Right renal pelvis (tissue), 4 donors: ENCODE measurements at regions not wholly inside any gene's neighbourhood (a gene's known extent, or its start where the extent isn't known, plus 50 kb on each side); places are given as distances from the start of the nearest gene placed in this dataset.

Experiments
- DNase-seq, 4 donors: peaks; one replicate each; pipeline ENCODE4 v3.0.0-alpha.2; 2013; ENCODE audit warnings: low read depth in 4 of 4, low spot score in 3 of 4, missing footprints in 1 of 4

- DNase-seq, result no peak
Measured at GRCh38 chr22:48192920-48193319, 1430.5 kb downstream of the TBC1D22A start.

- DNase-seq, result no peak
Measured at GRCh38 chr22:48192071-48192470, 1429.6 kb downstream of the TBC1D22A start.

DNA sequence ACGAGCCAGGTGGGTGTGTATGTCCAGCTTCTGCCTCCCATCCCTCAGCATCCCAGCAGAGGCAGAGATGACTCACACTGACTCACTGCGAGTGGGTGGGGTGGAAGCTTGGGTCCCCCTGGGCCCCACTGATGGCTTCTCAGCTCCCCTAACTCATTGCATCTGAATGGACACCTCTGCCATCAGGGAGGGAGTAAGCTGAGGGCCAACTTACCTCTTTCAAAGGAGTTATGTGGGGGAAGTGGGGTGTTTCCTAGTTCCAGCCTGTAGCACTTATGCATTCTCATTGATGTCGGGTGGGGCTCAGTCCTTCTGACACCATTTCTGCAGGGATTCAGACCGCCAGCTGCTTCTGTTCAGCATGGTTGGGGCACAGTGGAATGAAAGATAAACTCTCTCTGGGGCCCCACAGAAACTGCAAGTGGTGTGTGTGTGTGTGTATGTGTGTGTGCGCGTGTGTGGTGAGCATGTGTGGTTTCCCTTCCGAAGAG, 1425.8 kb downstream of the TBC1D22A start:
- DNase-seq, result no peak

DNA sequence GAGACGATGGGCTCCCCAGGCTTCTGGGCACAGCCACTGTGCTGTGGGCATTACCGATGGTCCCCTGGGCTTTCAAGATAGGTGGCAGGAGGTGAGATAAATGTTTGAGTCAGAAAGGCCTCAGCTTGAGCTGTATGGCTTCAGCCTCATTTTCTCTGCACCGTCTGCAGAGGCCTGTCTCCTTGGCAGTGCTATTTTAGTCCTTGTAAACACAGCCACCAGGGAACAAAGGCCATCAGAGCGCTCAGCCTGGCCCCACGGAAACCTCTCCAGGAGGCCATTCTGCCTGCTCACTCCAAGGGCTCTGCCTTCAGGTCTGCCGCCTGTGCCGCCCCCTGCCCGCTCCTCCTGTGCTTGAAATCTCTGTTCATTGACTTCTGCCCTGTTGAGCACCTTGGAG, 1424.9 kb downstream of the TBC1D22A start:
- DNase-seq, result no peak

DNA sequence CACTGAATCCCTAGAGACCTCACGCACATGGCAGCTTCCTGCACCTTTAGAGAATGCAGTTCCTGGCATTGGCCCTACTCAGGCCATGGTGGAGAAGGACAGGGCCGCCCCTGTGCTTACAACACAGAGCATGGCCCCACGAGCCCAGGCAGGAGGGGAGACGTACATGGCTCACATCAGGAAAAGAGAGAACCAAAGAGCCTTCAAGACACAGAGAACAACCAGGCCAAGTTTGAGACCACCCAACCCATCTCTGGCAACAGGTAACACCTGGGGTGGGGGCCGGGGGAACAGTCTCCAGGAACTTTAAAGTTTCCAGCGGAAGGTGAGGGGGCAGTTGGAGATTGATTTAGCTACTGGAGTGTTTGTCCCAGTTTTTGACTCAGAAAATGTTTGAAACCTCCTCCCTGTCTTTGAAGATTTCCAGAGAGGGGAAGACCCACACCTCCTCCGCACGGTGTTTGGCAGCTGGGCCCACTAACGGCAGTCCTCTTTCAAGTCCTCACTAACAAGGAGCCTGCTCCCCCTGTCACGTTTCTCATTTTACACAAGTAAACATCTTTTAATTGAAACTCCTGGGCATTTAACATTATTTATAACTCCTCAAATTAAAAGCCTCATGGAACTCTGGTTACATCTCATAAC, 1423.8 kb downstream of the TBC1D22A start:
- DNase-seq, result no peak

DNA sequence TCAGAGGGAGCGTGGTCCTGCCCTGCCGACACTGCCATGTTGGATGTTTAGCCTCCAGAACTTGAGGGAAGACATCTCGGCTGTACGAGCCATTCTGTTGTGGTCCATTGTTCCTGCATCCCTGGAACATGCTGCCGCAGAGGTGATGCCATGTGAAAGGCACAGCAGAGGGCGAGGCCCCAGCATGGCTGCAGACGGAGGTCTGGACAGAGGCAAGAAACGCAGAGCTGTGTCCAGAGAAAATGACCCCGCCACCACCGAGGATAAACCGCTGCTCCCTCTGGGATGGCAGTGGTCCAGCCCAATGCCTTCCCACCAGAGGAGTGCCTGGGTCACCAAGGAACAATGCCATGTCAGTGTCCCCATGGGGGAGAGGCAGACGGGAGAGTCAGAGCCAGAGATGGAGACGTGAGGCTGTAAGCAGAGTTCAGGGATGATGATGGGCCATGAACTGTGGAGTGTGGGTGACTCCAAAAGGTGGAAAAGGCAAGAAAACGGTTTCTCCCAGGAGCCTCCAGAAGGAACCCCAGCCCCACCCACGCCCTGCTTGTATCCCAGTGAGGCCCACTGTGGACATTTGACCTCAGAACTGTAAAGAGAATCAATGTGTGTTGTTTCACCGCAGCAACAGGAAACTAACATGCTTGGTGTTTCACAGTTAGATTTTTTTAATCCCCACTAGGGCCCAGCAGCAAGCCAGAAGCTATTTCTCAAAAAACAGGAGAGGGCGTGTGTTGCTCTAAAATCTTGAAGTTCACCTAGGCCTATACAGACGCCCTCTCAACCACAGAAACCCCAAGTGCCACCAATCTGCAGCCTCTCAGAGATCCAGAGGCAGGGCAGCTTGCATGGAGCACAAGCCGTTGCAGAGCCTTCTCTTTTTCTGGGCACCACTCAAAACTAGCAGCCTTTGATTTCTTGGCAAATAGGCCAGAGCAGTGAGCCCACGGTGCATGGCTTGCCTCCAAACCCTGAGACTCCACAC, 1422.9 kb downstream of the TBC1D22A start:
- no peak for DNase-seq

GRCh38 chr22:48182846-48183805, 1420.7 kb downstream of the TBC1D22A start:
- no peak for DNase-seq

DNA sequence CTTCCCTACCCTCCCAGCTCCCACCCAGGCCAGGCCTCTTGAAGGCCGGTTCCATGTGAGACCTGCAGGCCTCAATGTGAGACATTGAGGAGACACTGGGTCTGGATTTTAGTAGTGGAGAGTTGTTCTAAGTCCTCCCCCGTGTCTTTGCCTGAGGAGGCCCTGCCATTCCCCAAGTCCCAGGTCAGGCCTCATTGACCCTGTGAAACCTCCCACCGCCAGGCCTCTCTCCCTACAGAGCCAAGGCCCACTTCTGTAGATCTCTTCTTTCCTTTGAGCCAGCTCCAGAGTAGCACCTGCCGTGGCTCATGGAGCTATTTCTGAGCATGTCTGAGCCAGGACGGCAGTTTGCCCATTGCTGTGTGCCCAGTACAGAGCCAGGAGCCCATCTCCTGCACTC, 1419.6 kb downstream of the TBC1D22A start:
- DNase-seq, result no peak

- DNase-seq, result no peak
Measured at GRCh38 chr22:48181263-48181955, 1419.0 kb downstream of the TBC1D22A start.

DNA sequence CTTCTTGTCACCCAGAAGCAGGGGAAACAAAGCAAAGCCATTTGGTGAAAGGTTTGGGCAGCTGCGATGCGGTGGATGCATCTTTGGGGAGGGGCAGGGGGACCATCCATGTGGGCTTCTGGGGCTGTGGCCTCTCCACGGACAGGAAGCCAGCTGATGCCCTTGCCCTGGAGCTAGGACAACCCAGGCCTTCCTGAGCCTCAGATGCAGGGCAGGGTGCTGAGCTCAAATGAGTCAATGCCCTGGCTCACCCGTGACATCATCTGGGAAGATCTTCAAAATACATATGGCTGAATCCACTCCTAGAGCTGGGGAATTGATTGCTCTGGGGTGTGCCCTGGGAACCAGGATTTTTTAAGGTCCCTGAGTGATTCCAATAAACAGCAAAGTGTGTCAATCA, 1418.2 kb downstream of the TBC1D22A start:
- DNase-seq, result no peak

DNA sequence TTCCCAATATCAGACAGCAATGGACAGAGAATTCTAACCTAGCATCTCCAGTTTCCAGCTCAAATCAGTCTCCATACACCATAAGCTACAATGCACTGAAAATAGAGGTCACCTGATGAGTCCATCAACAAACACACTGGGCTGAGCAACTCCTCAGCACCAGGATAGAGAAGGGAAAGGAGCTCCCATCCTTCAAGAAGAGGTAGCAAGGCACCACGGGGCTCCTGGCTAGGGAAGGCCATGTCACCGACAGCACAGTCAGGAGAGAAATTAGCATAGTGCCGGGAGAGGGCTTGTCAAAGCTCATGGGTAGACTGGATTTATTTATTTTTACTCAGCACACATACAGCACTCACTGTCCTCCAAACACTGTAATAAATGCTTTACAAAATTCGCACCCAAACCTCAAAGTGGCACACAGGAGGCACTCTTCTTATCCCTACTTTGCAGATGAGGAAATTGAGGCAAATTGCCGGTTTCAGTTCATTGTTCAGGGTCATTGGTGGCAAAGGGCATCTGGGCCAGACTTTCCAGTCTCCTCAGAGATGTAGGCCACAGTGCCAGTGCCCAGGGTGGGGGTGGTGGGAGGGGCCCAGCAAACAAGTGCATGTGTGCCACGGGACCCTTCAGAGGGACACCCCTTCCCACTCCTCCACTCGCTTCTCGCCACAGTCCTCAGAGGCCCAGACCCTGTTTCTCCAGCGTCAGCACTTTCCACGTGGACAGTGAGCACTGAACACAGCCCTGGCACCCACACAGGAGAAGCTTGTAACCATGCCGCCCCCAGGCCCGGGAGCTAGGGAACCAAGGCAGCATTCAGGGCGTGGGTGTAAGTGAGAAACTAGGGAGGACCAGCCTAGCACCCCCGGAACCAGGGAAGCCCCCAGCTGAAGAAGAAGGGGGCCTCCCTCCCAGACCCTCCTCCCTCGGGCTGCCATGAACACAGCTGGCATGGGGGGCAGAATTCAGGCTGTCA, 1417.4 kb downstream of the TBC1D22A start:
- no peak for DNase-seq

DNA sequence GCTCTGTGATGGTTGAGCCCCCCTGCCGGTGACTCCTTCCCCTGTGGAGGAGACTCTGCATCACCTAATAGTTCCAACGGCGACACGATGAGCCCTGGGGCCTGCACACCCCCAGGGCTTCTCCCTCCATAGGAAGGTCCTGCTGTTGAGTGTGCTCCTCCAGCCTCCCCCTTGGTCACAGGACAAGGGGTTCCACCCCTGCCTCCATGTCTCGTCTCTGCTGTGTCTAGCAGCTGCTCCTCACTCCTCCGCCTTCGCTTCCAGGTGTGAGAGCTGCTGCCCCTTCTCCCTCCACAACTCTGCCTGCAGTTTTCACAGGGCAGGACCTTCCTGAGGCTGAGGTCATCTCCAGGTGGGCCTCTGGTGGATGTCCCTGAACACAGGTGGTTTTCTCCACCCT, 1416.1 kb downstream of the TBC1D22A start:
- DNase-seq, result no peak

DNA sequence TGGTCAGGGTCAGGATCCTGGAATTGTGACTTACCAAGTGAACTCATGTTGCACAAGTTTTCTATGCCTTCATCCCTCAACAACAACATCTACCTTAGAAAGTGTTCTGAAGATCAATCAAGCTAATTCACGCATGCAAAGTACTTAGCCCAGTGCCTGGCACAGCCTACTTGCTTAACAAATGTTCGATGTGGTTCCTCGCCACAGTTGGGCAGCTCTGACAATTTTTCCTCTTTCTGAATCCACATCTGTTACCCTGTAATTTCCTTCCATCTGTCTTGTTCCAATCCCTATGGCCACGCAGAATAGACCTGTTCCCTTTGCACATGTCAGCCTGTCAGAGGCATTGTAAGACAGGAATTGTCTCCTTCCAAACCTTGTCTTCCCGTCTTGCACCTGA, 1415.2 kb downstream of the TBC1D22A start:
- no peak for DNase-seq

DNA sequence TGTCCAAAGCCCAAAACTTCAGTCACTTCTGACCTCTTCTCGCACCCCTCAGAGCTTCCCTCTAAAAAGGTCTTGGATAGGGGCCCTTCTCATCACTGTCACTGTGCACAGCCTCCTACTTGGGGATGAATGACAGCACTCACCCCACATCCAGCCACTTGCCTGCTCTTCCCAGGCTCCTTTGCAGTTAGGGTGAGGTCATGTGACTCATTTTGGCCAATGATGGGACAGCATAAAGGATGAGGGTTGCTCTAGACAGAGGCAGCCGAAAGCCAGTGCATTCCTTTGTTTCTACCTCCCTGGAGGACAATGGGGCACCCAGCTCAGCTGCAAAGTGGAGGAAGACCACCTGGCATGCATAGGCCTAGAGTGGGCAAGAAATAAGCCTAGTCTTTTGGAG, 1413.3 kb downstream of the TBC1D22A start:
- DNase-seq, result no peak

DNA sequence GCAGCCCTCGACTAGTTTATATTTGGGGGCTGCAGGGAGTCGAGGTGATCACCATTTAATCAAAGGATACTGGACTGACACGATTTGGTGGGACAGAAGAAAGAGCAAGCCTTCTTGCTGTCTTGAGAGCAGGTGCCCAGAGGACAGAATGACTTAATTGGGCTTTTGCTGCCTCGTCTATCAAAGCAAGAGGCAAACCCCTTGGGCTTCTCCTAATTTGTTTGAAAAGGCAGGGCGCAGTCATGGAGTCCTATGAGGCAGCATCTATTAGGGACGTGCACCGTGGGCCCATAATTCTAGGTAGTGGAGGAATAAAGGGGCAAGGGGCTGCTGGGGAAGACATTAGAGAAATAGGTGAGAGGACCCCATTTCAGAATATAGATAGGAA, 1411.3 kb downstream of the TBC1D22A start:
- DNase-seq, result no peak

GRCh38 chr22:48173061-48173772, 1410.8 kb downstream of the TBC1D22A start:
- DNase-seq, result no peak

DNA sequence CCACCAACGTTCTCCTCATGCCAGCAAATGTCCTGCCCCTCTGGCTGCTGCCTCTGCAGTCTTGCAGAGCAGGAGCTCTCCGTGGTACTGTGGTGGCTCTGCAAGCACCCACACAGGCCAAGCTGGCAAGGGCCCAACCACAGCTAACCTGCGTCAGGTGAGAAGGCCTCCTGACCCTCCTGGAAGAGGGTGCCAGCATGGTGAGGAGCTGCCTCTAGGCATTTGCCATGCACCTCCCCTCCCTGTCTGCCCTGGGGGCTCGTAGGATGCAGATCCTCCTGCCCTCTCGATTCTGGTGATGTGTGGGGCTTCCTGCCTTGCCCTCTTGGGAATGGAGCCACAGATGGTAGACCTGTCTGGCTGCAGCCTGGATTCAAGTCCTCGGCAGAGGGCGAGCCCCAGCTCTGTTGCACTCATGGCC, 1408.8 kb downstream of the TBC1D22A start:
- DNase-seq, result no peak

DNA sequence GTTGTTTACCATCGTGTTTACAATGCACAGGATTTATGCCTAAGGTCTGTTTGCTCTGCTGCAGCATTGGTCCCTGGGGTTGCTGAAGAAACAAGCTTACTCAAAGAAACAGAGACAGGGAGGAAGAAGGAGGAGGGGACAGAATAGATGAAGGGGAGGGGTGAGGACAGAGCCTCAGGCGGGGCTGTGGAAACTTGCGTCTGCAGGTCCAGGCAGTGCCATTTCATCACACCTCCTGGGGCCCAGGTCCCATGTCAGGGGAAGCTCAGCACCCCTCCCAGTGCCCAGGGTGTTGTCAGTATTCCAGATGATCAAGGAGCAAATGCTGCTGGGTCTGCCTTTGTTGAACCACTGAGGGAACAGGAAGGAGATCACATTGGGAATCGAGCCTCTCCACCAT, 1406.8 kb downstream of the TBC1D22A start:
- no peak for DNase-seq
